ENCODE measurements at regions not wholly inside any gene's neighbourhood (a gene's known extent, or its start where the extent isn't known, plus 50 kb on each side); places are given as distances from the start of the nearest gene placed in this dataset.

DNA sequence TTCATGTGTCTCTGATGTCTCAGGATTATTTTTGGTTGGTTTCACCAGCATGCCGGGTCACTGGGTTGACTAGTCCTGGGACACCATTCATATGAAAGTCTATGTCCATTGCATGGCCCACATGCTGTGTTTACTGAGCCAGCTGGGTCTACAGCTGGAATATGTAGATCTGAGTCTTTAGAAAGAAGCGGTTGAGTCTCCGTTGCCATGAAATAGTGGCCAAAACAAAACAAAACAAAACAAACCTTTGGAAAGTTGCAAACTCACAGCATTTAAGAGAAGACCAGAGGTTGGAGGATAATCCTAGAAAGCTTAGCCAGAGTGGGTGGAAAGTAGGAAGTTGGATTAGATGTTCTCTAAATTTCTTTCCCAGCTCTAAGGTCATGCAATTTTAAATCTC lies 191.8 kb upstream of the NTM start:
- no peak for DNase-seq (ENCODE audit: low spot score)
- Histone ChIP-seq H2AFZ (no peak overlapping the region), H3K4me3 (no peak overlapping the region), H3K27me3 (no peaks in the 10 kb centered on the region), H3K4me2 (no peak overlapping the region), H3K4me1 (ENCODE audit: insufficient read depth) (no peaks in the 10 kb centered on the region), H3K27ac (no peak overlapping the region), H3K9me3 (ENCODE audit: low read depth) (no peaks in the 10 kb centered on the region), H3K9me2 (replicated peaks; ENCODE audit: insufficient read depth) (no peaks in the 10 kb centered on the region), H4K20me1 (ENCODE audit: insufficient read depth, poor library complexity, severe bottlenecking) (no peaks in the 10 kb centered on the region), H3K79me2 (no peaks in the 10 kb centered on the region), H3K36me3 (replicated peaks; ENCODE audit: insufficient read depth, low read depth) (no peaks in the 10 kb centered on the region)
- TF ChIP-seq EZH2 (IDR thresholded peaks at IDR 0.05; ENCODE audit: borderline replicate concordance) (no peak), CTCF (IDR thresholded peaks at IDR 0.05; ENCODE audit: poor library complexity) (no peak), EZH2phosphoT487 (IDR thresholded peaks at IDR 0.05; ENCODE audit: low read depth, severe bottlenecking, unreplicated experiment) (no peak)
- 70% methylated on average over 3 of the region's 3 CpGs for WGBS (ENCODE audit: low lambda C conversion rate, missing lambda C conversion rate)

DNA sequence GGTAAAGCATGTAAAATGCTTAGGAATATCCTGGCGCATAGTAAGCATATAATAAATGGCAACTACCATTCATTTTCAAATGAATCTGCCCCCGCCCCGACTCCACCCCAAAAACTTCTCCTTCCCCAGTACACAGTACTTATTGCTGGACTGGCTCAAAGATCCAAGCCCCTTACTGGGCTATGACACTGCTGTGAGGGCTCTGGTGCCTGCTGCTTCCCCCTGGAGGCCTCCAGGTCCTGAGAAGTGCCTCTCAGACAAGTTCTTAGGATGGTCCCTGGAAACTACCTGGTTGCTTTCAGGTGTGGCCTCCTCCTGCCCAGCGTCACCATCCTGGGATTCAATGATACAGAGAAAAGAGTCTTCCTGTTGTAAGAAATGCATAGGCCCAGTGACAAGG lies 190.6 kb upstream of the NTM start:
- no peaks in the 10 kb centered on the region for H3K36me3 ChIP-seq (replicated peaks; ENCODE audit: insufficient read depth, low read depth)
- 77% methylated on average over 4 of the region's 4 CpGs for WGBS (ENCODE audit: low lambda C conversion rate, missing lambda C conversion rate)

DNA sequence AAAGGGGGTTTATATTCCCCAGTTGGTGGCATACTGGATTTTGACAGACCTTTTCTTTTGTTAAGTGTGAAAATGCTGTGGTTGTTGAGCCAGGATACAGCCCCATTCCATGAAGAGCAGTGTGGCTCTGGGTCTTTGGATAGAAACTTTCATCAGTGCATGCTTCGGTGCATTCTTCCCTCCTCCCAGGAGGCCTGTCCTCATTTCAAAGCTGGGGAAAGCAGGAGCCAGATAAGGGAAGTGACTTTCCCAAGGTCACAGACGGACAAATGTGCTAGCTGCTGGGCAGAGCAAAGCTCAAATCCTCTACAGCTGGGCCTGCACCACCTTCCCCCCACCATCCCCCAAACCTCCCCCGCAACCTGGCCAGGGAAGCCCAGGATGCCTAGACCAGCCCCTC lies 184.5 kb upstream of the NTM start:
- Histone ChIP-seq H3K9me2 (replicated peaks; ENCODE audit: insufficient read depth) (no peaks in the 10 kb centered on the region), H3K9me3 (ENCODE audit: low read depth) (no peaks in the 10 kb centered on the region), H3K4me2 (no peak overlapping the region), H3K4me3 (no peak overlapping the region), H3K79me2 (no peaks in the 10 kb centered on the region), H3K36me3 (replicated peaks; ENCODE audit: insufficient read depth, low read depth) (no peaks in the 10 kb centered on the region), H3K27me3 (peaks cover 8% of the 10 kb centered on the region), H3K27ac (no peak overlapping the region), H4K20me1 (ENCODE audit: insufficient read depth, poor library complexity, severe bottlenecking) (no peaks in the 10 kb centered on the region), H3K4me1 (ENCODE audit: insufficient read depth) (no peaks in the 10 kb centered on the region), H2AFZ (no peak overlapping the region)
- TF ChIP-seq EZH2 (IDR thresholded peaks at IDR 0.05; ENCODE audit: borderline replicate concordance) (no peak), EZH2phosphoT487 (IDR thresholded peaks at IDR 0.05; ENCODE audit: low read depth, severe bottlenecking, unreplicated experiment) (no peak)
- DNase-seq (ENCODE audit: low spot score), result no peak
- WGBS (ENCODE audit: low lambda C conversion rate, missing lambda C conversion rate), result 71% methylated on average over 3 of the region's 3 CpGs

More for the DNA sequence above, 190.6 kb upstream of the NTM start:
- H2AFZ ChIP-seq, result no peak overlapping the region
- H3K27me3 ChIP-seq, result peaks cover 8% of the 10 kb centered on the region
- no peak for DNase-seq (ENCODE audit: low spot score)
- no peaks in the 10 kb centered on the region for H3K4me1 ChIP-seq (ENCODE audit: insufficient read depth)
- no peaks in the 10 kb centered on the region for H4K20me1 ChIP-seq (ENCODE audit: insufficient read depth, poor library complexity, severe bottlenecking)
- no peak for TF ChIP-seq EZH2 (IDR thresholded peaks at IDR 0.05; ENCODE audit: borderline replicate concordance)
- TF ChIP-seq EZH2phosphoT487 (IDR thresholded peaks at IDR 0.05; ENCODE audit: low read depth, severe bottlenecking, unreplicated experiment), result no peak
- TF ChIP-seq CTCF (IDR thresholded peaks at IDR 0.05; ENCODE audit: poor library complexity), result no peak
- H3K4me2 ChIP-seq, result no peak overlapping the region
- no peaks in the 10 kb centered on the region for H3K9me2 ChIP-seq (replicated peaks; ENCODE audit: insufficient read depth)
- no peak overlapping the region for H3K27ac ChIP-seq
- H3K4me3 ChIP-seq, result no peak overlapping the region
- H3K9me3 ChIP-seq (ENCODE audit: low read depth), result no peaks in the 10 kb centered on the region
- no peaks in the 10 kb centered on the region for H3K79me2 ChIP-seq

GRCh38 chr11:131186629-131187101 lies 183.8 kb upstream of the NTM start:
- H3K79me2 ChIP-seq, result no peaks in the 10 kb centered on the region
- no peak for DNase-seq (ENCODE audit: low spot score)
- no peak overlapping the region for H3K27ac ChIP-seq
- H3K4me1 ChIP-seq (ENCODE audit: insufficient read depth), result no peaks in the 10 kb centered on the region
- no peaks in the 10 kb centered on the region for H3K36me3 ChIP-seq (replicated peaks; ENCODE audit: insufficient read depth, low read depth)
- 54% methylated on average over 10 of the region's 10 CpGs for WGBS (ENCODE audit: low lambda C conversion rate, missing lambda C conversion rate)
- no peak overlapping the region for H3K4me2 ChIP-seq
- H2AFZ ChIP-seq, result no peak overlapping the region
- H3K27me3 ChIP-seq, result peaks cover 8% of the 10 kb centered on the region
- TF ChIP-seq CTCF (IDR thresholded peaks at IDR 0.05; ENCODE audit: poor library complexity) (no peak), EZH2phosphoT487 (IDR thresholded peaks at IDR 0.05; ENCODE audit: low read depth, severe bottlenecking, unreplicated experiment) (no peak), EZH2 (IDR thresholded peaks at IDR 0.05; ENCODE audit: borderline replicate concordance) (no peak)
- H4K20me1 ChIP-seq (ENCODE audit: insufficient read depth, poor library complexity, severe bottlenecking), result no peaks in the 10 kb centered on the region
- H3K4me3 ChIP-seq, result no peak overlapping the region
- no peaks in the 10 kb centered on the region for H3K9me2 ChIP-seq (replicated peaks; ENCODE audit: insufficient read depth)
- H3K9me3 ChIP-seq (ENCODE audit: low read depth), result no peaks in the 10 kb centered on the region

Measured in hepatocyte (in vitro differentiated cells).